ENCODE measurements at regions not wholly inside any gene's neighbourhood (a gene's known extent, or its start where the extent isn't known, plus 50 kb on each side); places are given as distances from the start of the nearest gene placed in this dataset.

DNA sequence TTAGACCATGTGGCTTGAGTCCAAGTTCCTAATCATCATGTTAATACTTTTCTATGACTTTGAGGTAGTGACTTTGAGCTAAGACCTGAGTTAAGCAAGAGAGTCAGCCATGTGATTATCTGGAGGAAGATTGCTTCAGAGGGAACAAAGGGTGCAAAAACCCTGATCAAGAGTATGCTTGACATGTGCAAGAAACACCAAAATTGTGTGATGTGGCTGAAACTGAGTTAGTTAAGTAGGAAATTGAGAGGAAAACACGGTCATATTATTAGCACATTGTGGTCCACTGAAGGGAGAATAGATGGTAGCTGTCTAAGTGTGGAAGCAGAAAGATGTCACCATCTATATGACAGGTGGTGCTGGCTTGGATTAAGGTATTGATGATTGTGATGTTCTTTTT lies 130.4 kb upstream of the MON1B start:
- H3K4me3 ChIP-seq (ENCODE audit: low read depth, low read length): no peak overlapping the region
- DNase-seq (ENCODE audit: low read depth): no peak
- TF ChIP-seq POLR2A (IDR thresholded peaks at IDR 0.05; ENCODE audit: extremely low read depth, insufficient read length) (no peak), MYC (IDR thresholded peaks at IDR 0.05; ENCODE audit: low read depth, low read length) (no peak), CTCF (IDR thresholded peaks at IDR 0.05; ENCODE audit: low read depth, low read length) (no peak), MAX (IDR thresholded peaks at IDR 0.05; ENCODE audit: low read depth, low read length) (no peak)

DNA sequence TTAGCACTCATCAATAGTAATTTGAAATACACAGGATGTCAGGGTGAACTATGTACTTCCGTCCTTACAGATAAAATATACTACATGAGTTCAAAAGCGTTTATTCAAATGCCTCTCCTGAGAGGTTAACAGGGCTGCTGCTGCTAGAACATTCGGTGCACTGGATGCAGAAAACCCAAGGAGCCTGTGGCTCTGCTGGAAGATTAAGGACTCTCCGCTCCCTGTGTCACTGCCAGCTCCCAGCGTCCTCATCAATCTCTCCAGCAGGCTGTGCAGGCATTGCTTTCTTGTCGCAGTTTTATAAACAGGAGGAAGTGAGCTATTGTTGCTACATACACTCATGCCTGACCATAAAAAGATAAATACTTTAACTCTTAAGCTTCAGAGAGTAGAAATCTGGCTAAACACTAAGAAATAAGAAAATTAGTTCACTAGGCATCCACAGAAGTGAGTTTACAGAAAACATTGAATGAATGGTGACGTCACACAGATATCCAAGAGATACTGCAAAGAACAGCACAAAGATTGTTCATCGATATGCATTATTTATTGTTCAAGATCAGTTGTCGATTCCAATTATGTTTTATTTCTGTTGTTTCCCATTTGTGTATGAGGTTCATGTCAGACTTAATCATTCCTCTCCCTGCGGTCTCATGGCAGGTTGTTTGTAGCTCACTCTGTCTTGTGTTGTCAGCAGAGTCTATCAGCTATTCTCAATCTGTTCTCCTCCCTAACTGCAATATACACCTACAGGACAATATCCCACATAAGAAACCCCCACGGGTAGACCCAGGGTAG lies 127.9 kb upstream of the MON1B start:
- TF ChIP-seq MYC (IDR thresholded peaks at IDR 0.05; ENCODE audit: low read depth, low read length): no peak
- TF ChIP-seq POLR2A (IDR thresholded peaks at IDR 0.05; ENCODE audit: extremely low read depth, insufficient read length): no peak
- no peak for TF ChIP-seq MAX (IDR thresholded peaks at IDR 0.05; ENCODE audit: low read depth, low read length)
- no peak for TF ChIP-seq CTCF (IDR thresholded peaks at IDR 0.05; ENCODE audit: low read depth, low read length)
- no peak for DNase-seq (ENCODE audit: low read depth)
- H3K4me3 ChIP-seq (ENCODE audit: low read depth, low read length): no peak overlapping the region

- no peak overlapping the region for H3K4me3 ChIP-seq (ENCODE audit: low read depth, low read length)
- no peak for TF ChIP-seq CTCF (IDR thresholded peaks at IDR 0.05; ENCODE audit: low read depth, low read length)
- no peak for TF ChIP-seq MAX (IDR thresholded peaks at IDR 0.05; ENCODE audit: low read depth, low read length)
- no peak for TF ChIP-seq MYC (IDR thresholded peaks at IDR 0.05; ENCODE audit: low read depth, low read length)
- TF ChIP-seq POLR2A (IDR thresholded peaks at IDR 0.05; ENCODE audit: extremely low read depth, insufficient read length): no peak
- no peak for DNase-seq (ENCODE audit: low read depth)
These were observed 127.3 kb upstream of the MON1B start for GRCh38 chr16:77063676-77064016.

GRCh38 chr16:77064037-77064436 lies 127.0 kb upstream of the MON1B start:
- DNase-seq (ENCODE audit: low read depth): no peak
- no peak overlapping the region for H3K4me3 ChIP-seq (ENCODE audit: low read depth, low read length)
- TF ChIP-seq MYC (IDR thresholded peaks at IDR 0.05; ENCODE audit: low read depth, low read length) (no peak), POLR2A (IDR thresholded peaks at IDR 0.05; ENCODE audit: extremely low read depth, insufficient read length) (no peak), CTCF (IDR thresholded peaks at IDR 0.05; ENCODE audit: low read depth, low read length) (no peak), MAX (IDR thresholded peaks at IDR 0.05; ENCODE audit: low read depth, low read length) (no peak)

GRCh38 chr16:77066896-77067496 lies 124.0 kb upstream of the MON1B start:
- no peak for DNase-seq (ENCODE audit: low read depth)
- H3K4me3 ChIP-seq (ENCODE audit: low read depth, low read length): no peak overlapping the region
- TF ChIP-seq MYC (IDR thresholded peaks at IDR 0.05; ENCODE audit: low read depth, low read length) (no peak), CTCF (IDR thresholded peaks at IDR 0.05; ENCODE audit: low read depth, low read length) (no peak), MAX (IDR thresholded peaks at IDR 0.05; ENCODE audit: low read depth, low read length) (no peak), POLR2A (IDR thresholded peaks at IDR 0.05; ENCODE audit: extremely low read depth, insufficient read length) (no peak)
